GM12874 (cell line): ENCODE measurements at regions not wholly inside any gene's neighbourhood (a gene's known extent, or its start where the extent isn't known, plus 50 kb on each side); places are given as distances from the start of the nearest gene placed in this dataset.

Experiments
- CTCF ChIP-seq: IDR thresholded peaks from 2 replicates; pipeline ENCODE4 v1.5.1; 2011; ENCODE audit warnings: low read depth, mild to moderate bottlenecking, control low read depth, low read length, moderate library complexity; ENCODE audit not compliant: insufficient read depth

- TF ChIP-seq CTCF, result no peak
Measured at GRCh38 chr6:19322691-19323485, 514.3 kb upstream of the ID4 start.

GRCh38 chr6:19324376-19324775 is 512.8 kb upstream of the ID4 start:
- no peak for TF ChIP-seq CTCF

- TF ChIP-seq CTCF, result no peak
Measured at GRCh38 chr6:19325335-19325789, 511.8 kb upstream of the ID4 start.

- no peak for TF ChIP-seq CTCF
Measured at GRCh38 chr6:19327241-19327640, 509.9 kb upstream of the ID4 start.

GRCh38 chr6:19327661-19328060 is 509.5 kb upstream of the ID4 start:
- TF ChIP-seq CTCF, result no peak

- no peak for TF ChIP-seq CTCF
Measured at GRCh38 chr6:19329078-19329477, 508.1 kb upstream of the ID4 start.

- TF ChIP-seq CTCF, result no peak
Measured at GRCh38 chr6:19331089-19331488, 506.1 kb upstream of the ID4 start.
